Activated naive CD4-positive, alpha-beta T cell treated with anti-CD3 and anti-CD28 coated beads, Interleukin-2, amount 10 ng/mL, durations not matched to agents 7 days and 5 days (primary cell): ENCODE measurements at regions not wholly inside any gene's neighbourhood (a gene's known extent, or its start where the extent isn't known, plus 50 kb on each side); places are given as distances from the start of the nearest gene placed in this dataset.

Experiments
- CTCF ChIA-PET: fragments of 350-600 bp; sonication (Branson Sonifier 250); formaldehyde crosslinking; loops from one replicate; lab custom pipeline; 2021; ENCODE audit warnings: antibody characterized with exemption; lab: Charles Lee
- DNase-seq: peaks from one replicate; pipeline ENCODE4 v3.0.0-alpha.2; 2020
- H3K27ac Mint-ChIP-seq: one replicate; pipeline ENCODE4 v1.8.0; 2021; ENCODE audit warnings: mild to moderate bottlenecking, moderate library complexity, mixed read lengths
- H3K27me3 Mint-ChIP-seq: one replicate; pipeline ENCODE4 v1.8.0; 2021; ENCODE audit warnings: mild to moderate bottlenecking, mixed read lengths
- H3K36me3 Mint-ChIP-seq: one replicate; pipeline ENCODE4 v1.8.0; 2021; ENCODE audit warnings: mixed read lengths
- H3K4me1 Mint-ChIP-seq: one replicate; pipeline ENCODE4 v1.8.0; 2021; ENCODE audit warnings: mixed read lengths
- H3K4me3 Mint-ChIP-seq: one replicate; pipeline ENCODE4 v1.8.0; 2021; ENCODE audit warnings: mild to moderate bottlenecking, moderate library complexity, mixed read lengths
- H3K9me3 Mint-ChIP-seq: one replicate; pipeline ENCODE4 v1.8.0; 2021; ENCODE audit warnings: mixed read lengths

- no peak for DNase-seq
- H3K4me3 Mint-ChIP-seq = no peak overlapping the region
- peaks cover 16% of the 10 kb centered on the region for H3K27me3 Mint-ChIP-seq
- no peaks in the 10 kb centered on the region for H3K9me3 Mint-ChIP-seq
- no peaks in the 10 kb centered on the region for H3K36me3 Mint-ChIP-seq
- CTCF ChIA-PET = no interaction called here
- H3K4me1 Mint-ChIP-seq = peaks cover 7% of the 10 kb centered on the region
- H3K27ac Mint-ChIP-seq = no peak overlapping the region
Observed at GRCh38 chr15:66644000-66644787, 57.8 kb upstream of the SMAD6 start.

- CTCF ChIA-PET = no interaction called here
- peaks cover 17% of the 10 kb centered on the region for H3K27me3 Mint-ChIP-seq
- H3K36me3 Mint-ChIP-seq = no peaks in the 10 kb centered on the region
Observed at GRCh38 chr15:66644869-66645268, 57.2 kb upstream of the SMAD6 start.

GRCh38 chr15:66646308-66646707, 55.7 kb upstream of the SMAD6 start:
- CTCF ChIA-PET = interaction anchor here (0.7 to 1.2 kb wide), 2 partner anchors 9 to 28 kb away, joined by 3 to 5 read pairs; no protein-coding TSS in a partner anchor
- H3K27me3 Mint-ChIP-seq = peaks cover 23% of the 10 kb centered on the region
- H3K9me3 Mint-ChIP-seq = no peaks in the 10 kb centered on the region
- no peak for DNase-seq
- no peak overlapping the region for H3K4me3 Mint-ChIP-seq
- H3K4me1 Mint-ChIP-seq = no peaks in the 10 kb centered on the region
- no peak overlapping the region for H3K27ac Mint-ChIP-seq
- H3K36me3 Mint-ChIP-seq = no peaks in the 10 kb centered on the region

More at GRCh38 chr15:66644869-66645268, 57.2 kb upstream of the SMAD6 start:
- Mint-ChIP-seq H3K4me1 (peaks cover 1% of the 10 kb centered on the region), H3K27ac (no peak overlapping the region), H3K4me3 (no peak overlapping the region), H3K9me3 (no peaks in the 10 kb centered on the region)
- no peak for DNase-seq

GRCh38 chr15:66646799-66647198, 55.2 kb upstream of the SMAD6 start:
- H3K36me3 Mint-ChIP-seq = no peaks in the 10 kb centered on the region
- no peak overlapping the region for H3K27ac Mint-ChIP-seq
- no peaks in the 10 kb centered on the region for H3K4me1 Mint-ChIP-seq
- H3K4me3 Mint-ChIP-seq = no peak overlapping the region
- CTCF ChIA-PET = interaction anchor here (0.7 to 1.2 kb wide), 2 partner anchors 8 to 28 kb away, joined by 3 to 5 read pairs; no protein-coding TSS in a partner anchor
- no peaks in the 10 kb centered on the region for H3K9me3 Mint-ChIP-seq
- H3K27me3 Mint-ChIP-seq = peaks cover 23% of the 10 kb centered on the region
- DNase-seq = no peak

- CTCF ChIA-PET = no interaction called here
- H3K36me3 Mint-ChIP-seq = no peaks in the 10 kb centered on the region
- H3K27ac Mint-ChIP-seq = no peak overlapping the region
- DNase-seq = no peak
- peaks cover 23% of the 10 kb centered on the region for H3K27me3 Mint-ChIP-seq
- no peaks in the 10 kb centered on the region for H3K9me3 Mint-ChIP-seq
- no peak overlapping the region for H3K4me3 Mint-ChIP-seq
- H3K4me1 Mint-ChIP-seq = no peaks in the 10 kb centered on the region
Observed at GRCh38 chr15:66647358-66647757, 54.7 kb upstream of the SMAD6 start.

- Mint-ChIP-seq H3K27ac (no peak overlapping the region), H3K36me3 (no peaks in the 10 kb centered on the region), H3K27me3 (peaks cover 28% of the 10 kb centered on the region), H3K9me3 (no peaks in the 10 kb centered on the region), H3K4me1 (no peaks in the 10 kb centered on the region), H3K4me3 (no peak overlapping the region)
- CTCF ChIA-PET = interaction anchor here (1.0 kb wide), 1 partner anchor 30 kb away, joined by 4 read pairs; no protein-coding TSS in a partner anchor
- DNase-seq = no peak
Observed at GRCh38 chr15:66648588-66648987, 53.4 kb upstream of the SMAD6 start.

GRCh38 chr15:66649235-66649984, 52.6 kb upstream of the SMAD6 start:
- no peak overlapping the region for H3K27ac Mint-ChIP-seq
- no peaks in the 10 kb centered on the region for H3K9me3 Mint-ChIP-seq
- no peaks in the 10 kb centered on the region for H3K36me3 Mint-ChIP-seq
- no peak for DNase-seq
- H3K4me3 Mint-ChIP-seq = no peak overlapping the region
- peaks cover 33% of the 10 kb centered on the region for H3K27me3 Mint-ChIP-seq
- CTCF ChIA-PET = no interaction called here
- peaks cover 3% of the 10 kb centered on the region for H3K4me1 Mint-ChIP-seq

- Mint-ChIP-seq H3K27me3 (peaks cover 33% of the 10 kb centered on the region), H3K4me3 (no peak overlapping the region), H3K4me1 (peaks cover 8% of the 10 kb centered on the region), H3K36me3 (no peaks in the 10 kb centered on the region), H3K9me3 (no peaks in the 10 kb centered on the region), H3K27ac (no peak overlapping the region)
- CTCF ChIA-PET = interaction anchor here (1.5 kb wide), 1 partner anchor 32 kb away, joined by 4 read pairs; no protein-coding TSS in a partner anchor
- DNase-seq = no peak
Observed at GRCh38 chr15:66650433-66650832, 51.6 kb upstream of the SMAD6 start.

- Mint-ChIP-seq H3K27ac (no peak overlapping the region), H3K4me1 (peaks cover 15% of the 10 kb centered on the region), H3K36me3 (no peaks in the 10 kb centered on the region), H3K27me3 (peaks cover 40% of the 10 kb centered on the region), H3K9me3 (no peaks in the 10 kb centered on the region), H3K4me3 (no peak overlapping the region)
- DNase-seq = no peak
- CTCF ChIA-PET = interaction anchor here (1.5 kb wide), 1 partner anchor 32 kb away, joined by 4 read pairs; no protein-coding TSS in a partner anchor
Observed at GRCh38 chr15:66651198-66651597, 50.8 kb upstream of the SMAD6 start.

- Mint-ChIP-seq H3K27me3 (peaks cover 42% of the 10 kb centered on the region), H3K27ac (no peak overlapping the region)
- CTCF ChIA-PET = interaction anchor here (1.5 kb wide), 1 partner anchor 33 kb away, joined by 4 read pairs; no protein-coding TSS in a partner anchor
Observed at GRCh38 chr15:66651913-66652642, 50.0 kb upstream of the SMAD6 start.

More at GRCh38 chr15:66651913-66652642, 50.0 kb upstream of the SMAD6 start:
- no peak for DNase-seq
- H3K9me3 Mint-ChIP-seq = no peaks in the 10 kb centered on the region
- no peak overlapping the region for H3K4me3 Mint-ChIP-seq
- H3K4me1 Mint-ChIP-seq = peaks cover 17% of the 10 kb centered on the region
- no peaks in the 10 kb centered on the region for H3K36me3 Mint-ChIP-seq
